ENCODE measurements at regions not wholly inside any gene's neighbourhood (a gene's known extent, or its start where the extent isn't known, plus 50 kb on each side); places are given as distances from the start of the nearest gene placed in this dataset.
"Not testable (repeated sequence)": the region's sequence is repeated elsewhere in the genome, so short reads cannot be mapped to it uniquely, and the experiment has no call there.

DNA sequence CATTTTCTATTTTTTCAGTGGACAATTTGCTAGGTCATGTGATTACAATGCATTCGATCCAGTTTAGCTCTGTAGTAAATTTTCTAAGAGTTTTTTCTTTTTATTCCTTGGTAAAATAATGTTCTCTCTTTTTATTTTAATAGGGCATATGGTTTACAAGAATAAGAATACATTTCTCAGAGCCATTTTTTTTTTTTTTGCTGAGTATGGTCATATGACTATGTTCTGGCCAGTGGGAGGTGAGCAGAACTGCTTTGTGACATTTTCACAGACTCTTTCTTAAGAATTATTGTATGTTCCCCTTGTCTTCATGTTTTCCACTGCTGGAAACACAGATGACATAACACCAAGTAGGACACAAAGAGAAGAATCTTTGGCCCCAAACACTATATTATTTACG is 626.6 kb upstream of the FSHR start:
- Mint-ChIP-seq H3K27ac (no peak overlapping the region), H3K4me3 (no peak overlapping the region)

DNA sequence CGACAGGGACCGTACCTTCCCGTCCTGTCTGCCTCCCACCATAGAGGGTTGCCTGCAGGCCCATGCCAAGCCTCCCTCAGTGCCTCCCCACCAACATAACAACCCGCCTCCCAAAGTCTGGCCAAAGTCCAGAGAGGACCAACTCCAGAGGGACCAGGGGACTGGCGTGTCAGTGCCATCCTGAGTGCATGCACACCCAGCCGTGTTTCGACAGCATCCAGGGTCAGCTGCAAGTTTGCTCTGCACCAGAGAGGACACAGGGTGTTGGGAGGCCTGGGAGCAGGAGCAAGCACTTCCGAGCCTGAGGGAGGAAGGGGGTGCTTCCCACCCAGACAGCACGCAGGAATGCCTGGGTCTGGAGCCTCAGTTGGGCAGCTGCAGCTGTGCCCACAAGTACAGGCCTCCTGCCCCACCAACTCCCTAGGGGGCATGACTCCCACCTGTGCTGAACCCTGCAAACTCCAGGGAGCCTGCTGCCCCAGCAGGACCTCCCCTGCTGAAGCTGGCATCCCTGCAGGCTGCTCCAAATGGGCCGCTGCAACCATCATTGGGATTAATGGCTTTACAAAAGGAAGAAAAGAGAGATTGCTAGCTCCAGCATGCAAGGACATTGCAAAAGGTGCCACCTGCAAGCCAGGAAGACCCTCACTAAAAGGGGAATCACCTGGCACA is 618.1 kb upstream of the FSHR start:
- no peak overlapping the region for H3K27ac Mint-ChIP-seq
- no peaks in the 10 kb centered on the region for H3K4me1 Mint-ChIP-seq
- no peaks in the 10 kb centered on the region for H3K9me3 Mint-ChIP-seq
- DNase-seq: no peak
- H3K36me3 Mint-ChIP-seq (ENCODE audit: low read depth): no peaks in the 10 kb centered on the region
- no peaks in the 10 kb centered on the region for H3K27me3 Mint-ChIP-seq
- intact Hi-C loops (cut with micrococcal nuclease): no loop called here
- no peak overlapping the region for H3K4me3 Mint-ChIP-seq

More for the DNA sequence above, 626.6 kb upstream of the FSHR start:
- Mint-ChIP-seq H3K9me3 (peaks cover 4% of the 10 kb centered on the region), H3K27me3 (no peaks in the 10 kb centered on the region), H3K4me1 (no peaks in the 10 kb centered on the region), H3K36me3 (ENCODE audit: low read depth) (no peaks in the 10 kb centered on the region)
- intact Hi-C loops (cut with micrococcal nuclease): no loop called here
- DNase-seq: no peak

DNA sequence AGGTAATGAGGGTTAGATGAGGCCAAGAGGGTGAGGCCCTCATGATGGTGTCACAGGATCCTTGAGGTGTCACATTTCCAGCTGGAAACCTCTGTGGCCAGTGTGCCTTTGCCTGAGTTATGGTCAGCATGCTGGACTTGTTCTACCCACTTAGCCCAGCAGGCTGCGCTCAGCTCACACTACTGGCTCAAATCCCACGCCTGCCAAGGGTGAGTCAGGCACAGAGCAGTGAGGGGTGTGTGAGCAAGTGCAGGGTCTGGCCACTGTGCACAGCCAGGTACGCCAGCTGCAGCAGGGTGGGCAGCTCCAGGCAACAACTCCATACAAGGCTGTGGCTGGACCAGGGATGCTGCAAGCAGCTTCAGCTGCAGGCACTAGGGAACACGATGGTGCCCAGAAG is 616.6 kb upstream of the FSHR start:
- Mint-ChIP-seq H3K36me3 (ENCODE audit: low read depth) (no peaks in the 10 kb centered on the region), H3K4me3 (no peak overlapping the region), H3K27ac (no peak overlapping the region), H3K9me3 (no peaks in the 10 kb centered on the region), H3K27me3 (no peaks in the 10 kb centered on the region), H3K4me1 (no peaks in the 10 kb centered on the region)
- DNase-seq: peak; percentile 55
- intact Hi-C loops (cut with micrococcal nuclease): no loop called here

DNA sequence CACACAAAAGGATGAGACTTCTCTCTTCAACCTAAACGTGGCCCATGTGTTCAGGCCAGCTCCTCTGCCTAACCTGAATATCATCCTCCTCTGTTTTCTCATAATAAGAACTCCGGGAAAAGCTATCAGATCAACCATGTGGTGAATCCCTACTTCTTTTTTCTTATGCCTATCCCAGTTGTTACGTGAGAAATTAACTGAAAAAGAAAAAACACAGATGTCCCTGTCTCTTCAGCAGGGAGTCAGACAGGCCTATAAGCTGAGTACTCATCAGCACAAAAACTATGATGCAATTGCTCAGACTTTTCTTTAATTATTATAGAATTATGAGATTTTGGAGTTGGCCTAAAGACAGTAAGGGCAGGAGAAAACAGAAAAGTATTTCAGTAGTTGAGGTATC is 613.0 kb upstream of the FSHR start:
- Mint-ChIP-seq H3K27me3 (no peaks in the 10 kb centered on the region), H3K4me1 (no peaks in the 10 kb centered on the region), H3K9me3 (no peaks in the 10 kb centered on the region), H3K4me3 (no peak overlapping the region), H3K36me3 (ENCODE audit: low read depth) (no peaks in the 10 kb centered on the region), H3K27ac (no peak overlapping the region)
- DNase-seq: no peak
- intact Hi-C loops (cut with micrococcal nuclease): no loop called here

DNA sequence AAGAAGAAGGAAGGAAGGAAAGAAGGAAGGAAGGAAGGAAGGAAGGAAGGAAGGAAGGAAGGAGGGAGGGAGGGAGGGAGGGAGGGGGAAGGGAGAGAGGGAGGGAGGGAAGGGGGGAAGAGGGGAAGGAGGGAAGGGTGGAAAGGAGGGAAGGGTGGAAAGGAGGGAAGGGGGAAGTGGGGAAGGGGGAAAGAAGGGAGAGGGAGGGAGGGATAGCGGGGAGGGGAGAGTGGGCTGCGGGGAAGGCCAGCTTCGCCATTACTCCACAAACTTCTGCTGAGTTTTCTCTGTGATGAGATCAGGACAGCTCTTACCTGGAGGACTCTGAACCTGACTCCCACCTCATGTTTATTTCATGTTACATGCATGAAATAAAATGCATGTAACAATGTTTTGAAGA is 601.5 kb upstream of the FSHR start:
- Mint-ChIP-seq H3K27me3 (no peaks in the 10 kb centered on the region), H3K36me3 (ENCODE audit: low read depth) (no peaks in the 10 kb centered on the region), H3K27ac (no peak overlapping the region), H3K4me1 (no peaks in the 10 kb centered on the region), H3K9me3 (no peaks in the 10 kb centered on the region), H3K4me3 (no peak overlapping the region)
- no peak for DNase-seq
- intact Hi-C loops (cut with micrococcal nuclease): no loop called here

DNA sequence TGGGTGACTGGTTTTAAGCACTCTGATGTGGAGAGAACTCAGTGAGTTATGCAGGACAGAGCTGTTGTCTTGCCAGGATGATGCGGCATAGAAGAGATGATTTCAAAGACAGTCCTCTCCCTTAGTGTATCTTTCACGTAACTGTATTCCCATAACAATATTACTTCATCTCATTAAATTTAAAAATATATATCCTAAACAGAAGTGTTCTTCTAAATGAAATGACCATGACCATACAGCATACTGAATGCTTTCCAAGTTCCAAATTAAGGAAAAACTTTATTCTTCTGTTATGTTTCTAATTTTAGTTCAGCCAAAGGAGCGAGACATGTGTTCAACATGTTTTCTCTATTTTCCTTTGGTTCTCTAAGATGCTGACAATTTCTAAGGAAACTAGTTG is 600.1 kb upstream of the FSHR start:
- H3K9me3 Mint-ChIP-seq: no peaks in the 10 kb centered on the region
- no peaks in the 10 kb centered on the region for H3K36me3 Mint-ChIP-seq (ENCODE audit: low read depth)
- H3K27me3 Mint-ChIP-seq: no peaks in the 10 kb centered on the region
- intact Hi-C loops (cut with micrococcal nuclease): no loop called here
- H3K4me3 Mint-ChIP-seq: no peak overlapping the region
- no peak overlapping the region for H3K27ac Mint-ChIP-seq
- no peak for DNase-seq
- H3K4me1 Mint-ChIP-seq: no peaks in the 10 kb centered on the region

DNA sequence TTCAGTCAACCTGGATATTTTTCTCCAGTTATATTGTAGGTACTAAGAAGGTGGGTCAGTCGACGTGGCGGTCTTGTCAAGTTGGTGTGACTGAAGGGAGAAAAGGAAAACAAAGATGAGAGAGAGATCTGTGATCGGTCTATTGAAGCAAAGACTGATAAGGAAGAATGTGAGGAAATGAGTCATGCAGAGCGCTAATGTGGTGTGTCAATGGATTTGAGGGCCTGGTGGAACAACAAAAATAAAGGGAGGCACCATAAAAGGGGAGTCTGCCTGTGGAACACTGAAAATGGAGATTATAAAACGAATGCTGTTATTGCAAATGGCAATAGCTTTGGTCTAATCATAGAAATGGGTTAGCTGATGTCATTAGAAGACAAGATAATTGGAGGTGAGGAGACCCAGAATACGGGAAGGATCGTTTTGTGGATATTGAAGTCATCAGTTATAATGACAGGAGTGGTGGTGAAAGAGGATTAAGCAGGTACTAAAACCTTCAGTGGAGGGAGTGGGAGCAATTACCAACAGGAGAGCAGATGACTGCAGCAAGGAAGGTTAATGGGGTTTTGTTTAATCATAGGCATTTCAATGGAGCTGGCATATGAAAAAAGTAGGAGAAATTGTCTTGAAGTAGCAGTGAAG is 599.1 kb upstream of the FSHR start:
- intact Hi-C loops (cut with micrococcal nuclease): no loop called here
- no peaks in the 10 kb centered on the region for H3K9me3 Mint-ChIP-seq
- H3K36me3 Mint-ChIP-seq (ENCODE audit: low read depth): no peaks in the 10 kb centered on the region
- no peak overlapping the region for H3K27ac Mint-ChIP-seq
- no peaks in the 10 kb centered on the region for H3K27me3 Mint-ChIP-seq
- no peak overlapping the region for H3K4me3 Mint-ChIP-seq
- no peaks in the 10 kb centered on the region for H3K4me1 Mint-ChIP-seq
- no peak for DNase-seq

DNA sequence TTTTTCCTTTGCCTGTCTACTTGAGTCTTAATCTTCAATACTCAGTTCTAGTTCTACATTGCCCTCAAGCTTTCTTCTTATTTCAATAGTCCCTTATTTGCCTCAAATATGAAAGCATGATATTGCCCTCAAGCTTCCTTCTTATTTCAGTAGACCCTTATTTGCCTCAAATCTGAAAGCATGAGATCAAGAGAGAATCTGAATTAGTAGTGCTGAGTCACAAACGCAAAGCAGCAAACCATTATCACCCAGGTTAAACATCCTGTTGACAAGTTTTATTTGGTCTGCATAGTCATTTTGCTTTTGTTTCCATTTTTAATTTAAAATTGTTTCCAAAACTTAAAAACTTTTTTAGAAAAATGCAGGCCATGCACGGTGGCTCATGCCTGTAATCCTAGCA is 583.3 kb upstream of the FSHR start:
- no peaks in the 10 kb centered on the region for H3K4me1 Mint-ChIP-seq
- H3K27ac Mint-ChIP-seq: no peak overlapping the region
- H3K9me3 Mint-ChIP-seq: peaks cover 3% of the 10 kb centered on the region
- no peak for DNase-seq
- H3K36me3 Mint-ChIP-seq (ENCODE audit: low read depth): no peaks in the 10 kb centered on the region
- intact Hi-C loops (cut with micrococcal nuclease): no loop called here
- no peaks in the 10 kb centered on the region for H3K27me3 Mint-ChIP-seq
- H3K4me3 Mint-ChIP-seq: no peak overlapping the region

DNA sequence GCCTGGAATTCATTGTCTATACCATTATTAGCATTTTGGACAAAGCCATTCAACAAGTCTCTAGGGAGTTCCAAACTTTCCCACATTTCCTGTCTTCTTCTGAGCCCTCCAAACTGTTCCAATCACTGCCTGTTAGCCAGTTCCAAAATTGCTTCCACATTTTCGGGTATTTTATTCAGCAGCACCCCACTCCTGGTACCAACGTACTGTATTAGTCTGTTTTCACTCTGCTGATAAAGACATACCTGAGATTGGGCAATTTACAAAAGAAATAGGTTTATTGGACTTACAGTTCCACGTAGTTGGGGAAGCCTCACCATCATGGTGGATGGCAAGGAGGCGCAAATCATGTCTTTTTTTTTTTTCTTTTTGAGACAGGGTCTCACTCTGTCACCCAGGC is 578.6 kb upstream of the FSHR start:
- H3K27me3 Mint-ChIP-seq; DNase-seq; H3K4me1 Mint-ChIP-seq; H3K36me3 Mint-ChIP-seq (ENCODE audit: low read depth); H3K27ac Mint-ChIP-seq; H3K9me3 Mint-ChIP-seq; intact Hi-C loops (cut with micrococcal nuclease); H3K4me3 Mint-ChIP-seq: not testable (repeated sequence)

DNA sequence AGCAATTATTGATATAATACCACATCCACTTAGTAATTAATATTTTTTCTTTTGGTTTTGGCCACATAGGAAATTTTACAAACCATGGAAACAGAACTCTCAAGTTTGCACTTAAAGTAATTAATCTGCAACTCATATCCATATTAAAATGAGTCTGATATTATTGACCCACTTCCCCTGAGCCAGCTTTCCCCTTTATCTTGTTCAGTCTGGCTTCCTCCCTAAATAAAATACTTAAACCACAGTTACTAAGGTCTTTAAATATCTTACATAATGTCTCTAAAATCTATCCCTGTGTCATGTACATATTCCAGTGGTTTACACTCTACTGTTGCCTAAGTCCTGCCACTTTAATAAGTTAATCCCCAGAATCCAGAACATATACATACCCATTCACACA is 564.9 kb upstream of the FSHR start:
- no peaks in the 10 kb centered on the region for H3K36me3 Mint-ChIP-seq (ENCODE audit: low read depth)
- intact Hi-C loops (cut with micrococcal nuclease): no loop called here
- H3K4me1 Mint-ChIP-seq: no peaks in the 10 kb centered on the region
- no peaks in the 10 kb centered on the region for H3K9me3 Mint-ChIP-seq
- no peak overlapping the region for H3K27ac Mint-ChIP-seq
- DNase-seq: no peak
- H3K27me3 Mint-ChIP-seq: no peaks in the 10 kb centered on the region
- H3K4me3 Mint-ChIP-seq: no peak overlapping the region

DNA sequence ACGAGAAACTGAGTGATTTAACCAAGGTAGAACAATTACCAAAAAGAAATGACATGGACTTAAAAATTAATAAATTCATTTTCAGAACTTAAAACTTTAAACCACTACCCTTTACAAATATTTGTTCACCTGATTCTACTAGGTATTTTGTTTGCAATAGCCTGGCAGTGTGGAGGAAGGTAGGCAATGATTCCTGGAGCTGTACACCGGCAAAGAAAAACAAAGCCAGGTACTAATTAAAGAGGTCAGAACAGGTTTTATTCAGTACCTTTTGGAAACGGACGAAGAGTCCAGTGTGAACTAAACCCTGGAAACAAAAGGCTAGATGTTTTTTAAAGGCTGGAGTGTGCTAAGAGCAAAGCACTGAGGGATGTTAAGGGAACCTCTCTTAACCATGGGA is 561.3 kb upstream of the FSHR start:
- Mint-ChIP-seq H3K9me3 (no peaks in the 10 kb centered on the region), H3K27ac (no peak overlapping the region), H3K36me3 (ENCODE audit: low read depth) (no peaks in the 10 kb centered on the region), H3K4me3 (no peak overlapping the region), H3K27me3 (no peaks in the 10 kb centered on the region), H3K4me1 (no peaks in the 10 kb centered on the region)
- intact Hi-C loops (cut with micrococcal nuclease): no loop called here
- no peak for DNase-seq

DNA sequence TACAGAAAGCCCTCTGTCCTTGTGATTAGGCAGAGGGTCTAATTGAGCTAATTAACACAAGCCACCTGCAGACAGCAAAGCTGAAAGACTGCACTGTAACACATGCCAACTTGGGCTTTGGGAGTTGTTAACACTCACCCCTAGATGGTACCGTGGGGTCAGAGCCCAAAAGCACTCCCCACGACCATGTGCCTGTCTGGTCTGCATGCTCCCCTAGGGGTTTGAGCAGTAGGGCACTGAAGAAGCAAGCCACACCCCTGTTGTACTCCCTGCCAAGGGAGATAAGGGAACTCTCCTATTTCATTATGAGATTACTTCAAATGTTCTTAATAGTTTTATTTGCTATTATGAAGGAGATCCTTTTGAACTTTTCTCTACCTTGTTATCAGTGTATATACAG is 560.1 kb upstream of the FSHR start:
- no peaks in the 10 kb centered on the region for H3K36me3 Mint-ChIP-seq (ENCODE audit: low read depth)
- no peaks in the 10 kb centered on the region for H3K27me3 Mint-ChIP-seq
- H3K9me3 Mint-ChIP-seq: no peaks in the 10 kb centered on the region
- intact Hi-C loops (cut with micrococcal nuclease): no loop called here
- no peak overlapping the region for H3K27ac Mint-ChIP-seq
- no peaks in the 10 kb centered on the region for H3K4me1 Mint-ChIP-seq
- no peak for DNase-seq
- H3K4me3 Mint-ChIP-seq: no peak overlapping the region

DNA sequence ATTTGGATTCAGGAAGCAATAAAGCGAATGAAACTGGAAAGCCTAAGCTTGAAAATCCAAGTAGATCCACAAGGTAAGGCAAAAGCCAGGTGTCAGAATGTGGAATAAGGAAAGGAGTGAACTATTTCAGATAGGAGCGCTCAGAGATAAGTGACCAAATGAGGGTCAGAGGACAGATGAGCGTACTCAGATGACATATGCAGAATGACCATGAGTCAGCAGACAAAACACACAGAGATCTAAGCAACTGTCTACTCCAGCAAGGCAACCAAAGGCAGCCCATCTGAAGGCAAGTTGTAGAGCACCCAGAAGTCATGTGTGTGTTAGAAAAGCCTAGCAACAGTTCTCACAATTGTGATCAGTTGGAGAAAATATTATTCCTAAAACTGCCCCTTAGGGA is 548.4 kb upstream of the FSHR start:
- intact Hi-C loops (cut with micrococcal nuclease): no loop called here
- DNase-seq: no peak
- Mint-ChIP-seq H3K27ac (no peak overlapping the region), H3K27me3 (no peaks in the 10 kb centered on the region), H3K9me3 (peaks cover 4% of the 10 kb centered on the region), H3K4me3 (no peak overlapping the region), H3K4me1 (no peaks in the 10 kb centered on the region), H3K36me3 (ENCODE audit: low read depth) (no peaks in the 10 kb centered on the region)

DNA sequence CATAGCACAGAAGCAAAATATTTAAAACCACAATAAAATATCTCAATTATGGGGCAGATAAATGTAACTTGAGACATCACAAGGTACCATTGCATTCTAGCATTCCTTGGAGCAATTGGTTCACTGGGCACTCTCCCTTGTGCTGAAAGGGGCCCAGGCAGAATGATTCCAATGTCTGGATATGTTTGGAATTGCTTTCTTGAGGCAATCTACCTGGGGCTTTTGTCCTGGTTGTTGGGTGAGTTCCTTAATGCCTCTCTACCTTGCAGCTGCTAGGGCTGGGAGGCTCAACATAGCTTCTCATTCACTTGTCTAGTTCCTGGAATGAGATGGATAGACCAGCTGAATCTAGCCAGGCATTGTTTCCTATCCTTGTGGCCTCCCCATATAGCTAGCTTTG is 539.6 kb upstream of the FSHR start:
- no peak overlapping the region for H3K27ac Mint-ChIP-seq
- no peak overlapping the region for H3K4me3 Mint-ChIP-seq
- DNase-seq: no peak
- intact Hi-C loops (cut with micrococcal nuclease): no loop called here
- peaks cover 8% of the 10 kb centered on the region for H3K9me3 Mint-ChIP-seq
- no peaks in the 10 kb centered on the region for H3K4me1 Mint-ChIP-seq
- H3K36me3 Mint-ChIP-seq (ENCODE audit: low read depth): no peaks in the 10 kb centered on the region
- no peaks in the 10 kb centered on the region for H3K27me3 Mint-ChIP-seq

DNA sequence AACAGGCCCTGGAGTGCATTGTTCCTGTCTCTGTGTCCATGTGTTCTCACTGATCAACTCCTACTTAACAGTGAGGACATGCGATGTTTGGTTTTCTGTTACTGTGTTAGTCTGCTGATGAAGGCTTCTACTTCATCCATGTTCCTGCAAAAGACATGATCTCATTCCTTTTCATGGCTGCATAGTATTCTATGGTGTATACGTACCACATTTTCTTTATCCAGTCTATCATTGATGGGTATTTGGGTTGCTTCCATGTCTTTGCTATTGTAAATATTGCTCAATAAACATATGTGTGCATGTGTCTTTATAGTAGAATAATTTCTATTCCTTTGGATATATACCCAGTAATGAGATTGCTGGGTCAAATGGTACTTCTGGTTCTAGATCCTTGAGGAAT is 537.7 kb upstream of the FSHR start:
- H3K27ac Mint-ChIP-seq; H3K4me3 Mint-ChIP-seq; intact Hi-C loops (cut with micrococcal nuclease); H3K4me1 Mint-ChIP-seq; H3K9me3 Mint-ChIP-seq; H3K27me3 Mint-ChIP-seq; DNase-seq; H3K36me3 Mint-ChIP-seq (ENCODE audit: low read depth): not testable (repeated sequence)
